22Rv1 (cell line): ENCODE measurements at regions not wholly inside any gene's neighbourhood (a gene's known extent, or its start where the extent isn't known, plus 50 kb on each side); places are given as distances from the start of the nearest gene placed in this dataset.

ENCODE experiments used
- H3K27ac ChIP-seq: fragments of 450-650 bp; 2 replicates; pipeline ENCODE4 v1.5.1; 2017
- CTCF ChIP-seq: fragments of 450-650 bp; IDR thresholded peaks from 2 replicates; pipeline ENCODE4 v1.5.1; 2017; ENCODE audit warnings: mild to moderate bottlenecking
- ZFX ChIP-seq: fragments of 450-650 bp; IDR thresholded peaks from 2 replicates; pipeline ENCODE4 v1.6.1; 2017; ENCODE audit warnings: antibody characterized with exemption, borderline replicate concordance

DNA sequence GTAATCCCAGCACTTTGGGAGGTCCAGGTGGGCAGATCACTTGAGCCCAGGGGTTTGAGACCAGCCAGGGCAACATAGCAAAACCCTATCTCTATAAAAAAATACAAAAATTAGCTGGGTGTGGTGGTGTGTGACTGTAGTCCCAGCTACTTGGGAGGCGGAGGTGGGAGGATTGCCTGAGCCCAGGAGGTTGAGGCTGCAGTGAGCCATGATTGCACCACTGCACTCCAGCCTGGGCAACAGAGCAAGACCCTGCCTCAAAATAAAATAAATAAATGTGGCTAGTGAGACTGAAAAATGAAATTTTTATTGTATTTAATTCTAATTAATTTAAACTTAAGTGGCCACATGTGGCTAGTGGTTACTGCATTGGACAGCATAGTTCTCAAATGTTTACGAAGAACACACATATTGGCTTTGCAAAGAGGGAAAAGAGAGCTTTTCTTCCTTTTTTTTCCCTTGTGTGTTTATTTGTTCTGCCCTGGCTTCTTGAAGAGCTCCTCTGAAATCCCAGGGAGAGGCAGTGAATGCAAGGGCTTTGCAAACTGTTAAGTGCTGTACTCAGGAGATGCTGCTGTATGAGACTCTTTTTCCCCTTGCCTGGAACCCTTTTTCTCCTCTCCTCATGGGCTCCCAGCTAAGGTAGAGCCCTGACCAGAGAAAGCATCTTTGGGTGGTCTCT lies 59.0 kb upstream of the RPL11 start:
- no peak for TF ChIP-seq CTCF
- TF ChIP-seq ZFX = no peak
- H3K27ac ChIP-seq = no peak overlapping the region

- H3K27ac ChIP-seq = 0 out of 2 replicates have a peak overlapping the region, but pooled peaks have one; percentile 6
- no peak for TF ChIP-seq ZFX
- TF ChIP-seq CTCF = no peak
Observed at GRCh38 chr1:23629708-23630290, 61.8 kb upstream of the RPL11 start.

- TF ChIP-seq CTCF (no peak), ZFX (no peak)
- no peak overlapping the region for H3K27ac ChIP-seq
Observed at GRCh38 chr1:23628951-23629387, 62.6 kb upstream of the RPL11 start.

- H3K27ac ChIP-seq = no peak overlapping the region
Observed at GRCh38 chr1:23627069-23627735, 64.4 kb upstream of the RPL11 start.

DNA sequence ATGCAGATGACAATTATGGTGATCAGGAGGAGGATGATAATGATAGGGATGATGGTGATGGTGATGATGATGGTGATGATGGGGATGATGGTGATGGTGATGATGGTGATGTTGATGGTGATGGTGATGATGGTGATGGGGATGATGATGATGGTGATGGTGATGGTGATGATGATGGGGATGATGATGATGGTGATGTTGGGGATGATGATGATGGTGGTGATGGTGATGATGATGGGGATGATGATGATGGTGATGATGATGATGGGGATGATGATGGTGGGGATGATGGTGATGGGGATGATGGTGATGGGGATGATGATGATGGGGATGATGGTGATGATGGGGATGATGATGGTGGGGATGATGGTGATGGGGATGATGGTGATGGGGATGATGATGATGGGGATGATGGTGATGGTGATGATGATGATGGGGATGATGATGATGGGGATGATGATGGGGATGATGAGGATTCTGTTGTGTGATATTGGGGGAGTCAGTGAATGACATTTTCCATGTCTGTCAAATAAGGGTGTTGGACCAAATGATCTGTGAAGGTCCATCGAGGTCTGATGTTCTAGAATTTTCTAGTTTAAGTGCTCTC lies 65.6 kb upstream of the RPL11 start:
- TF ChIP-seq ZFX (no peak), CTCF (no peak)
- H3K27ac ChIP-seq = no peak overlapping the region

More at GRCh38 chr1:23627069-23627735, 64.4 kb upstream of the RPL11 start:
- TF ChIP-seq CTCF (no peak), ZFX (no peak)

DNA sequence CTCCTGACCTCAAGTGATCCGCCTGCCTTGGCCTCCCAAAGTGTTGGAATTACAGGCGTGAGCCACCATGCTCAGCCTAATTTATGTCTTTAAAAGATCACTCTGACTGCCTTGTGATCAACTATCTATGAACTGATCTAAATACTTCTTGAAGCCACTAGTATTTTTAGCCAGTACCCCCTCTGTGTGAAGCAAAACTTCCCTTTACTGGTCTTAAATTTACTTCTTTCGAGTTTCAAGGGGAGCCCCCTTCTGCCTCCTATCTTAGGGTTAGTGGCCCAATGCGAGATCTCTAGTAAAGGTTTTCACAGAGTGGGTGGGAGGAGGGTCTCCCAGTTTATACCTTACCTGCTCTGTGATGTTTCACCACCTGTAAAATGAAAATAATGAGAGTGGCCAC lies 66.1 kb upstream of the RPL11 start:
- H3K27ac ChIP-seq = no peak overlapping the region
- no peak for TF ChIP-seq ZFX
- no peak for TF ChIP-seq CTCF

GRCh38 chr1:23624440-23624839 lies 65.1 kb upstream of the ID3 start:
- no peak overlapping the region for H3K27ac ChIP-seq
- TF ChIP-seq ZFX (no peak), CTCF (no peak)
